Thoracic aorta (tissue), 2 donors: ENCODE measurements at regions not wholly inside any gene's neighbourhood (a gene's known extent, or its start where the extent isn't known, plus 50 kb on each side); places are given as distances from the start of the nearest gene placed in this dataset.
"Not testable (repeated sequence)": the region's sequence is repeated elsewhere in the genome, so short reads cannot be mapped to it uniquely, and the experiment has no call there.

Experiments
- ATAC-seq: fragments of 150-250 bp; one replicate; pipeline ENCODE4 v1.8.0; 2017; ENCODE audit warnings: low read depth; ENCODE audit not compliant: insufficient number of reproducible peaks, low FRiP score
- DNase-seq: peaks from one replicate; pipeline ENCODE4 v3.0.0-alpha.2; 2020; ENCODE audit warnings: low spot score
- H3K27ac ChIP-seq, 2 donors: fragments of 200-600 bp; sonication (generic); 1 replicate in 1 of 2; 2 replicates in 1 of 2; pipeline ENCODE4 v1.5.1; 2016; ENCODE audit warnings: mild to moderate bottlenecking in 2 of 2, moderate library complexity in 2 of 2
- H3K27me3 ChIP-seq: fragments of 200-600 bp; sonication (generic); replicated peaks from 2 replicates; pipeline ENCODE4 v1.6.0; 2016; ENCODE audit warnings: mild to moderate bottlenecking; ENCODE audit not compliant: insufficient read depth
- H3K36me3 ChIP-seq: fragments of 200-600 bp; sonication (generic); one replicate; pipeline ENCODE4 v1.5.1; 2016
- H3K4me1 ChIP-seq, 2 donors: fragments of 200-600 bp; sonication (generic); 1 replicate in 1 of 2; 2 replicates in 1 of 2; pipeline versions ENCODE4 v1.5.1 to v1.6.0; 2016; ENCODE audit warnings: low read depth in 2 of 2, mild to moderate bottlenecking in 1 of 2; ENCODE audit not compliant: control insufficient read depth in 1 of 2
- H3K4me3 ChIP-seq: fragments of 200-600 bp; sonication (generic); 2 replicates; pipeline ENCODE4 v1.5.1; 2016; ENCODE audit warnings: mild to moderate bottlenecking
- H3K9me3 ChIP-seq: fragments of 200-600 bp; sonication (generic); 2 replicates; pipeline ENCODE4 v1.5.1; 2016
- TF ChIP-seq, protein P1 (sequence below): fragments of 200-600 bp; sonication (generic); IDR thresholded peaks from one replicate; pipeline ENCODE4 v1.5.1; 2019; ENCODE audit warnings: antibody characterized with exemption

GRCh38 chr9:135173066-135173465, 85.6 kb downstream of the OLFM1 start:
- ATAC-seq, result no peak
- no peaks in the 10 kb centered on the region for H3K36me3 ChIP-seq
- H3K27ac ChIP-seq, result no peak overlapping the region
- DNase-seq, result no peak
- H3K4me1 ChIP-seq, result no peaks in the 10 kb centered on the region
- H3K4me3 ChIP-seq, result no peak overlapping the region
- TF ChIP-seq, protein P1, sequence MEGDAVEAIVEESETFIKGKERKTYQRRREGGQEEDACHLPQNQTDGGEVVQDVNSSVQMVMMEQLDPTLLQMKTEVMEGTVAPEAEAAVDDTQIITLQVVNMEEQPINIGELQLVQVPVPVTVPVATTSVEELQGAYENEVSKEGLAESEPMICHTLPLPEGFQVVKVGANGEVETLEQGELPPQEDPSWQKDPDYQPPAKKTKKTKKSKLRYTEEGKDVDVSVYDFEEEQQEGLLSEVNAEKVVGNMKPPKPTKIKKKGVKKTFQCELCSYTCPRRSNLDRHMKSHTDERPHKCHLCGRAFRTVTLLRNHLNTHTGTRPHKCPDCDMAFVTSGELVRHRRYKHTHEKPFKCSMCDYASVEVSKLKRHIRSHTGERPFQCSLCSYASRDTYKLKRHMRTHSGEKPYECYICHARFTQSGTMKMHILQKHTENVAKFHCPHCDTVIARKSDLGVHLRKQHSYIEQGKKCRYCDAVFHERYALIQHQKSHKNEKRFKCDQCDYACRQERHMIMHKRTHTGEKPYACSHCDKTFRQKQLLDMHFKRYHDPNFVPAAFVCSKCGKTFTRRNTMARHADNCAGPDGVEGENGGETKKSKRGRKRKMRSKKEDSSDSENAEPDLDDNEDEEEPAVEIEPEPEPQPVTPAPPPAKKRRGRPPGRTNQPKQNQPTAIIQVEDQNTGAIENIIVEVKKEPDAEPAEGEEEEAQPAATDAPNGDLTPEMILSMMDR, result no peak
- H3K27me3 ChIP-seq, result no peaks in the 10 kb centered on the region
- no peaks in the 10 kb centered on the region for H3K9me3 ChIP-seq

- Histone ChIP-seq H3K4me3 (no peak overlapping the region), H3K4me1 (no peaks in the 10 kb centered on the region), H3K9me3 (no peaks in the 10 kb centered on the region), H3K27me3 (no peaks in the 10 kb centered on the region), H3K36me3 (no peaks in the 10 kb centered on the region), H3K27ac (no peak overlapping the region)
- DNase-seq (no peak), ATAC-seq (no peak)
- TF ChIP-seq, protein P1, result no peak
Observed at GRCh38 chr9:135174248-135174647, 86.8 kb downstream of the OLFM1 start.

GRCh38 chr9:135174981-135175380, 87.5 kb downstream of the OLFM1 start:
- Histone ChIP-seq H3K4me1 (no peaks in the 10 kb centered on the region), H3K4me3 (no peak overlapping the region), H3K27me3 (no peaks in the 10 kb centered on the region), H3K27ac (no peak overlapping the region), H3K36me3 (no peaks in the 10 kb centered on the region), H3K9me3 (no peaks in the 10 kb centered on the region)
- TF ChIP-seq, protein P1, result no peak
- ATAC-seq (no peak), DNase-seq (no peak)

DNA sequence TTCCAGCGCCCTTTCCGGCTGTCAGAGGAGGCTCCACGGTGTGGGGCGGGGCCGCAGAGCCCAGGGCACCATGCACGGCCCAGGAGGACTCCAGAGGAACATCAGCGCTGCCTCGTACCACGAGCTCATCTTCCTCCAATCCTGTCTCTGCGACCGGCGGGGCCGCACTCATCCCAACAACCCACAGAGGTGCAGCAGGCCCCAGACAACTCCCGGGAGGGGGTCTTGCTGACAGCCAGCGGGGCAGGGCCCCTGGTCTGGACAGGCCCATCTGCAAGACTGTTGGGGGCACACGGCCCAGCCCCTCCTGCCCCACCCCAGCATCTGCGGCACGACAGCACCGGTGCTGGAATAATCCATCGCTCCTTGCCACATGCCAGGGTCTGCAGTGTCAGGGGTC, 88.8 kb downstream of the OLFM1 start:
- no peaks in the 10 kb centered on the region for H3K36me3 ChIP-seq
- no peaks in the 10 kb centered on the region for H3K9me3 ChIP-seq
- H3K27me3 ChIP-seq, result no peaks in the 10 kb centered on the region
- H3K27ac ChIP-seq, result no peak overlapping the region
- TF ChIP-seq, protein P1, result no peak
- H3K4me1 ChIP-seq, result no peaks in the 10 kb centered on the region
- ATAC-seq (no peak), DNase-seq (no peak)
- no peak overlapping the region for H3K4me3 ChIP-seq

DNA sequence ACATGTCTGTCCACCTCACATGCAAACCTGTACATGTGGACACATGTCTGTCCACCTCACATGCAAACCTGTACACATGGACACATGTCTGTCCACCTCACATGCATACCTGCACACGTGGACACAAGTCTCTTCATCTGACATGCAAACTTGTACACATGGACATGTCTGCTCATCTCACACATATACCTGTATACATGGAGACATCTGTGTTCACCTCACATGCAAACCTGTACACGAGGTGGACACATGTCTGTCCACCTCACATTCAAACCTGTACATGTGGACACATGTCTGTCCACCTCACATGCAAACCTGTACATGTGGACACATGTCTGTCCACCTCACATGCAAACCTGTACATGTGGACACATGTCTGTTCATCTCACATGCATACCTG, 90.1 kb downstream of the OLFM1 start:
- not testable (repeated sequence) for H3K4me1 ChIP-seq

DNA sequence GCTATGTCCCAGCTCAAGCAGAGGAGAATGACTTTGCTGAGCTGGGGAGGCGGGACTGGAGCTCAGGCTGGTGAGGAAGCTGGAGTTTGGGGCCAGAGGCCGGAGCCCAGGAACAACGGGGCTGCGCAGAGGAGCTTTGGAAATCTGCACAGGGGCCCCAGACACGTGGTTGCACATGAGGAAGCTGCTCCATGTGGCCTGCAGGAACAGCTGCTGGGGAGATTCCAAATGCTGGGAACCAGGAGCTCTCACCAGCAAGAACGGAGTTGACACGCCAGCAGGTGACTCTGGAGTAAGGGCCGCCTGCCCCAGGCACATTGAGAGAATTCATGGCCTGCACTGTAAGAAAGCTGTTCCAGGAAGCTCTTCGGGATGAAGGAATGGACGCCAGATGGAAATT, 91.0 kb downstream of the OLFM1 start:
- Histone ChIP-seq H3K9me3 (no peaks in the 10 kb centered on the region), H3K27me3 (no peaks in the 10 kb centered on the region), H3K4me3 (no peak overlapping the region), H3K27ac (no peak overlapping the region), H3K4me1 (no peaks in the 10 kb centered on the region), H3K36me3 (no peaks in the 10 kb centered on the region)
- ATAC-seq (no peak), DNase-seq (no peak)
- TF ChIP-seq, protein P1, result no peak

More for the DNA sequence above, 90.1 kb downstream of the OLFM1 start:
- DNase-seq, H3K36me3 ChIP-seq, H3K9me3 ChIP-seq, ATAC-seq, H3K27me3 ChIP-seq, H3K27ac ChIP-seq, H3K4me3 ChIP-seq: not testable (repeated sequence)
